Tongue (tissue), 1 donor: ENCODE measurements at regions not wholly inside any gene's neighbourhood (a gene's known extent, or its start where the extent isn't known, plus 50 kb on each side); places are given as distances from the start of the nearest gene placed in this dataset.
"Not testable (repeated sequence)": the region's sequence is repeated elsewhere in the genome, so short reads cannot be mapped to it uniquely, and the experiment has no call there.

Experiments
- DNase-seq: peaks from one replicate; pipeline ENCODE4 v3.0.0-alpha.2; 2015

GRCh38 chr10:100612601-100613595 is 77.2 kb downstream of the HIF1AN start:
- DNase-seq: no peak

- no peak for DNase-seq
These were observed 78.1 kb downstream of the HIF1AN start for GRCh38 chr10:100613846-100614245.

GRCh38 chr10:100614429-100615095 is 78.8 kb downstream of the HIF1AN start:
- DNase-seq: no peak

- DNase-seq: no peak
These were observed 79.5 kb downstream of the HIF1AN start for GRCh38 chr10:100615241-100615640.

GRCh38 chr10:100615908-100616307 is 80.2 kb downstream of the HIF1AN start:
- no peak for DNase-seq

- no peak for DNase-seq
These were observed 82.4 kb downstream of the HIF1AN start for GRCh38 chr10:100618091-100618615.

GRCh38 chr10:100618632-100619255 is 83.0 kb downstream of the HIF1AN start:
- DNase-seq: no peak

GRCh38 chr10:100620087-100620835 is 84.5 kb downstream of the HIF1AN start:
- DNase-seq: no peak

- DNase-seq: no peak
These were observed 85.8 kb downstream of the HIF1AN start for GRCh38 chr10:100621360-100622205.

GRCh38 chr10:100622946-100623345 is 87.2 kb downstream of the HIF1AN start:
- DNase-seq: no peak

GRCh38 chr10:100623521-100624230 is 87.9 kb downstream of the HIF1AN start:
- no peak for DNase-seq

GRCh38 chr10:100624298-100624697 is 88.6 kb downstream of the HIF1AN start:
- DNase-seq: no peak

- no peak for DNase-seq
These were observed 90.1 kb downstream of the HIF1AN start for GRCh38 chr10:100625816-100626215.

- no peak for DNase-seq
These were observed 92.3 kb downstream of the HIF1AN start for GRCh38 chr10:100628061-100628460.

- DNase-seq: no peak
These were observed 95.4 kb downstream of the HIF1AN start for GRCh38 chr10:100631192-100631591.

GRCh38 chr10:100632027-100632426 is 96.3 kb downstream of the HIF1AN start:
- no peak for DNase-seq

GRCh38 chr10:100634034-100634433 is 98.3 kb downstream of the HIF1AN start:
- no peak for DNase-seq

- DNase-seq: no peak
These were observed 101.3 kb downstream of the HIF1AN start for GRCh38 chr10:100636848-100637553.

- DNase-seq: no peak
These were observed 102.0 kb downstream of the HIF1AN start for GRCh38 chr10:100637785-100638184.

GRCh38 chr10:100638969-100639368 is 103.2 kb downstream of the HIF1AN start:
- DNase-seq: not testable (repeated sequence)
